GM12865 (cell line): ENCODE measurements at regions not wholly inside any gene's neighbourhood (a gene's known extent, or its start where the extent isn't known, plus 50 kb on each side); places are given as distances from the start of the nearest gene placed in this dataset.

Source experiments
- DNase-seq: peaks from one replicate; pipeline ENCODE4 v3.0.0; 2010; ENCODE audit warnings: low read depth
- H3K4me3 ChIP-seq: 2 replicates; pipeline ENCODE4 v1.5.1; 2011; ENCODE audit warnings: mild to moderate bottlenecking, low read depth, low read length, control low read depth
- CTCF ChIP-seq: IDR thresholded peaks from 2 replicates; pipeline ENCODE4 v1.5.1; 2011; ENCODE audit warnings: low read length, control low read depth, low read depth, inconsistent platforms; ENCODE audit not compliant: insufficient read depth; ENCODE audit errors: missing control alignments

- no peak for TF ChIP-seq CTCF
- no peak overlapping the region for H3K4me3 ChIP-seq
- no peak for DNase-seq
Observed at GRCh38 chr3:23669541-23670255, 136.1 kb upstream of the UBE2E1 start.

GRCh38 chr3:23671851-23672589 lies 133.7 kb upstream of the UBE2E1 start:
- no peak for DNase-seq
- TF ChIP-seq CTCF, result no peak
- no peak overlapping the region for H3K4me3 ChIP-seq

- DNase-seq, result no peak
- TF ChIP-seq CTCF, result no peak
- H3K4me3 ChIP-seq, result no peak overlapping the region
Observed at GRCh38 chr3:23672628-23673027, 133.1 kb upstream of the UBE2E1 start.

- no peak overlapping the region for H3K4me3 ChIP-seq
- no peak for TF ChIP-seq CTCF
- DNase-seq, result no peak
Observed at GRCh38 chr3:23675010-23675409, 130.7 kb upstream of the UBE2E1 start.

- DNase-seq, result no peak
- TF ChIP-seq CTCF, result no peak
- H3K4me3 ChIP-seq, result no peak overlapping the region
Observed at GRCh38 chr3:23676093-23676492, 129.7 kb upstream of the UBE2E1 start.

- TF ChIP-seq CTCF, result no peak
- no peak overlapping the region for H3K4me3 ChIP-seq
- peak; percentile 50 for DNase-seq
Observed at GRCh38 chr3:23682646-23683045, 123.1 kb upstream of the UBE2E1 start.
